ENCODE measurements at regions not wholly inside any gene's neighbourhood (a gene's known extent, or its start where the extent isn't known, plus 50 kb on each side); places are given as distances from the start of the nearest gene placed in this dataset.

DNA sequence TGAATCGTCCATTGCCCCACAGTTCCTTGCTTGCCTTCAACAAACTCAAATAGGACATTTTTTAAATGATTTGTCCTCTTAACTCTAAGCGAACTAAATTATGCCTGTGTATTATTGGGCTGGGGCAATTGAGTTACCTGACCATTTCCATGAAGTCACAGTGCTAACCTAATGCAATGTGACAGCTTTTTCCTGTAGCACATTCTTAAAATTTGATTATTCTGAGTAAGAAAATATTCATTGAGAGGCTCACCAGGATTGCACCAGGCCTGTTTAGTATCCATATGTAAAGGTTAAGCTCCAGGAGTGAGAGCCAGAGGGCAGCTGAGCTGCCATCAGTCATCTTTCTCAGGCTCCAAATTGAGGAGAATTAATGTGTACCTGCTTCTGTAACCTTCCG is 90.9 kb downstream of the GPR65 start:
- TF ChIP-seq, protein P1, sequence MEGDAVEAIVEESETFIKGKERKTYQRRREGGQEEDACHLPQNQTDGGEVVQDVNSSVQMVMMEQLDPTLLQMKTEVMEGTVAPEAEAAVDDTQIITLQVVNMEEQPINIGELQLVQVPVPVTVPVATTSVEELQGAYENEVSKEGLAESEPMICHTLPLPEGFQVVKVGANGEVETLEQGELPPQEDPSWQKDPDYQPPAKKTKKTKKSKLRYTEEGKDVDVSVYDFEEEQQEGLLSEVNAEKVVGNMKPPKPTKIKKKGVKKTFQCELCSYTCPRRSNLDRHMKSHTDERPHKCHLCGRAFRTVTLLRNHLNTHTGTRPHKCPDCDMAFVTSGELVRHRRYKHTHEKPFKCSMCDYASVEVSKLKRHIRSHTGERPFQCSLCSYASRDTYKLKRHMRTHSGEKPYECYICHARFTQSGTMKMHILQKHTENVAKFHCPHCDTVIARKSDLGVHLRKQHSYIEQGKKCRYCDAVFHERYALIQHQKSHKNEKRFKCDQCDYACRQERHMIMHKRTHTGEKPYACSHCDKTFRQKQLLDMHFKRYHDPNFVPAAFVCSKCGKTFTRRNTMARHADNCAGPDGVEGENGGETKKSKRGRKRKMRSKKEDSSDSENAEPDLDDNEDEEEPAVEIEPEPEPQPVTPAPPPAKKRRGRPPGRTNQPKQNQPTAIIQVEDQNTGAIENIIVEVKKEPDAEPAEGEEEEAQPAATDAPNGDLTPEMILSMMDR (IDR thresholded peaks at IDR 0.05): no peak
- no peak for TF ChIP-seq ZNF232 (CRISPR knock-in tag; IDR thresholded peaks at IDR 0.05)
- no peak for TF ChIP-seq ZBTB21 (CRISPR knock-in tag; IDR thresholded peaks at IDR 0.05; ENCODE audit: borderline replicate concordance)
- TF ChIP-seq, protein P2, sequence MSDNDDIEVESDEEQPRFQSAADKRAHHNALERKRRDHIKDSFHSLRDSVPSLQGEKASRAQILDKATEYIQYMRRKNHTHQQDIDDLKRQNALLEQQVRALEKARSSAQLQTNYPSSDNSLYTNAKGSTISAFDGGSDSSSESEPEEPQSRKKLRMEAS (CRISPR knock-in tag; IDR thresholded peaks at IDR 0.05): no peak
- TF ChIP-seq CREB1 (CRISPR knock-in tag; IDR thresholded peaks at IDR 0.05): no peak
- no peak for TF ChIP-seq SOX15 (CRISPR knock-in tag; IDR thresholded peaks at IDR 0.05)
- TF ChIP-seq FOXJ3 (CRISPR knock-in tag; IDR thresholded peaks at IDR 0.05; ENCODE audit: borderline replicate concordance): no peak
- TF ChIP-seq, protein P3, sequence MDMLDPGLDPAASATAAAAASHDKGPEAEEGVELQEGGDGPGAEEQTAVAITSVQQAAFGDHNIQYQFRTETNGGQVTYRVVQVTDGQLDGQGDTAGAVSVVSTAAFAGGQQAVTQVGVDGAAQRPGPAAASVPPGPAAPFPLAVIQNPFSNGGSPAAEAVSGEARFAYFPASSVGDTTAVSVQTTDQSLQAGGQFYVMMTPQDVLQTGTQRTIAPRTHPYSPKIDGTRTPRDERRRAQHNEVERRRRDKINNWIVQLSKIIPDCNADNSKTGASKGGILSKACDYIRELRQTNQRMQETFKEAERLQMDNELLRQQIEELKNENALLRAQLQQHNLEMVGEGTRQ (CRISPR knock-in tag; IDR thresholded peaks at IDR 0.05): no peak
- TF ChIP-seq NR1H2 (CRISPR knock-in tag; IDR thresholded peaks at IDR 0.05): no peak
- TF ChIP-seq ZNF317 (CRISPR knock-in tag; IDR thresholded peaks at IDR 0.05; ENCODE audit: borderline replicate concordance, low read depth): no peak
- no peak for TF ChIP-seq SP1 (CRISPR knock-in tag; conservative IDR thresholded peaks at IDR 0.05)
- TF ChIP-seq TP53 (CRISPR knock-in tag; IDR thresholded peaks at IDR 0.05): no peak
- TF ChIP-seq GRHL2 (CRISPR knock-in tag; IDR thresholded peaks at IDR 0.05; ENCODE audit: insufficient replicate concordance, severe bottlenecking): no peak
- TF ChIP-seq, protein P4, sequence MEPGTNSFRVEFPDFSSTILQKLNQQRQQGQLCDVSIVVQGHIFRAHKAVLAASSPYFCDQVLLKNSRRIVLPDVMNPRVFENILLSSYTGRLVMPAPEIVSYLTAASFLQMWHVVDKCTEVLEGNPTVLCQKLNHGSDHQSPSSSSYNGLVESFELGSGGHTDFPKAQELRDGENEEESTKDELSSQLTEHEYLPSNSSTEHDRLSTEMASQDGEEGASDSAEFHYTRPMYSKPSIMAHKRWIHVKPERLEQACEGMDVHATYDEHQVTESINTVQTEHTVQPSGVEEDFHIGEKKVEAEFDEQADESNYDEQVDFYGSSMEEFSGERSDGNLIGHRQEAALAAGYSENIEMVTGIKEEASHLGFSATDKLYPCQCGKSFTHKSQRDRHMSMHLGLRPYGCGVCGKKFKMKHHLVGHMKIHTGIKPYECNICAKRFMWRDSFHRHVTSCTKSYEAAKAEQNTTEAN (CRISPR knock-in tag; IDR thresholded peaks at IDR 0.05): no peak
